Thyroid gland (tissue), 4 donors: ENCODE measurements at regions not wholly inside any gene's neighbourhood (a gene's known extent, or its start where the extent isn't known, plus 50 kb on each side); places are given as distances from the start of the nearest gene placed in this dataset.

Experiments used
- DNase-seq, 2 donors: peaks; one replicate each; pipeline ENCODE4 v3.0.0-alpha.2; 2019
- H3K27ac ChIP-seq, 3 donors: fragments of 200-600 bp; sonication (generic); 1 replicate in 2 of 3; 2 replicates in 1 of 3; pipeline ENCODE4 v1.5.1; 2016 to 2019; ENCODE audit warnings: mild to moderate bottlenecking in 1 of 3, moderate library complexity in 1 of 3
- H3K27me3 ChIP-seq: fragments of 200-600 bp; sonication (generic); one replicate; pipeline ENCODE4 v1.5.1; 2019
- H3K36me3 ChIP-seq, 2 donors: fragments of 200-600 bp; sonication (generic); one replicate each; pipeline ENCODE4 v1.5.1; 2016 to 2019
- H3K4me1 ChIP-seq, 2 donors: fragments of 200-600 bp; sonication (generic); one replicate each; pipeline ENCODE4 v1.5.1; 2017 to 2019
- H3K4me3 ChIP-seq, 3 donors: fragments of 200-600 bp; sonication (generic); replicated peaks in 1 of 3; 1 replicate in 2 of 3; 2 replicates in 1 of 3; pipeline ENCODE4 v1.5.1; 2016; ENCODE audit warnings: mild to moderate bottlenecking in 1 of 3
- H3K9me3 ChIP-seq: fragments of 200-600 bp; sonication (generic); one replicate; pipeline ENCODE4 v1.5.1; 2017
- CTCF ChIP-seq, 6 experiments: fragments of 200-600 bp in 3 of 6; fragments of 450-650 bp in 3 of 6; sonication (generic) in 3 of 6; IDR thresholded peaks; one replicate each; pipeline ENCODE4 v1.5.1; 2016 to 2019; ENCODE audit warnings: antibody characterized with exemption in 6 of 6, mild to moderate bottlenecking in 2 of 6, inconsistent platforms in 1 of 6, moderate library complexity in 1 of 6
- POLR2A ChIP-seq, 2 donors: fragments of 450-650 bp; IDR thresholded peaks; one replicate each; pipeline ENCODE4 v1.6.1; 2017; ENCODE audit warnings: antibody characterized with exemption in 2 of 2, mild to moderate bottlenecking in 2 of 2, moderate library complexity in 1 of 2
- WGBS, 2 donors: methylation state at CpG; one replicate each; pipeline ENCODE4 v1.1.5; 2017; 5-methylcytosine and 5-hydroxymethylcytosine counted together
- intact Hi-C: fragments of 100-400 bp; cut with DNase I; formaldehyde crosslinking; loops from one replicate; pipeline ENCODE4 v1.15.1; 2023

GRCh38 chr14:101125719-101126651 is 222.5 kb upstream of the RTL1 start:
- TF ChIP-seq POLR2A (IDR thresholded peaks at IDR 0.05) (no peak), CTCF (IDR thresholded peaks at IDR 0.05) (no peak)
- no peaks in the 10 kb centered on the region for H3K9me3 ChIP-seq
- no peak for DNase-seq
- H3K36me3 ChIP-seq: no peaks in the 10 kb centered on the region
- intact Hi-C loops: no loop called here
- no peak overlapping the region for H3K27ac ChIP-seq
- H3K4me3 ChIP-seq: no peak overlapping the region
- no peaks in the 10 kb centered on the region for H3K27me3 ChIP-seq
- 81 to 82% methylated on average over 30 to 35 of the region's 37 CpGs for WGBS, 2 donors
- H3K4me1 ChIP-seq: no peaks in the 10 kb centered on the region

- H3K36me3 ChIP-seq: no peaks in the 10 kb centered on the region
- 69 to 73% methylated on average over 4 of the region's 4 CpGs for WGBS, 2 donors
- DNase-seq: no peak
- H3K9me3 ChIP-seq: no peaks in the 10 kb centered on the region
- H3K27ac ChIP-seq: no peak overlapping the region
- TF ChIP-seq POLR2A (IDR thresholded peaks at IDR 0.05) (no peak), CTCF (IDR thresholded peaks at IDR 0.05) (no peak)
- no peaks in the 10 kb centered on the region for H3K4me1 ChIP-seq
- no peaks in the 10 kb centered on the region for H3K27me3 ChIP-seq
- intact Hi-C loops: no loop called here
- H3K4me3 ChIP-seq: no peak overlapping the region
These were observed 223.2 kb upstream of the RTL1 start for GRCh38 chr14:101126731-101127130.

- 89% methylated on average over 12 of the region's 12 CpGs for WGBS, 2 donors
- intact Hi-C loops: no loop called here
- Histone ChIP-seq H3K36me3 (no peaks in the 10 kb centered on the region), H3K9me3 (no peaks in the 10 kb centered on the region), H3K4me1 (no peaks in the 10 kb centered on the region), H3K27ac (no peak overlapping the region), H3K4me3 (no peak overlapping the region), H3K27me3 (no peaks in the 10 kb centered on the region)
- no peak for TF ChIP-seq POLR2A (IDR thresholded peaks at IDR 0.05)
- no peak for TF ChIP-seq CTCF (IDR thresholded peaks at IDR 0.05)
- no peak for DNase-seq
These were observed 223.7 kb upstream of the RTL1 start for GRCh38 chr14:101127224-101127623.

- H3K4me3 ChIP-seq: no peak overlapping the region
- 53 to 68% methylated on average over 23 to 29 of the region's 30 CpGs for WGBS, 2 donors
- H3K36me3 ChIP-seq: no peaks in the 10 kb centered on the region
- H3K4me1 ChIP-seq: no peaks in the 10 kb centered on the region
- no peak for DNase-seq
- no peaks in the 10 kb centered on the region for H3K27me3 ChIP-seq
- H3K27ac ChIP-seq: no peak overlapping the region
- no peaks in the 10 kb centered on the region for H3K9me3 ChIP-seq
- intact Hi-C loops: no loop called here
- no peak for TF ChIP-seq POLR2A (IDR thresholded peaks at IDR 0.05)
- no peak for TF ChIP-seq CTCF (IDR thresholded peaks at IDR 0.05)
These were observed 225.2 kb upstream of the RTL1 start for GRCh38 chr14:101128478-101129321.
